ENCODE measurements at regions not wholly inside any gene's neighbourhood (a gene's known extent, or its start where the extent isn't known, plus 50 kb on each side); places are given as distances from the start of the nearest gene placed in this dataset.

- no peak for DNase-seq
- H3K36me3 ChIP-seq = no peaks in the 10 kb centered on the region
- H3K27me3 ChIP-seq (ENCODE audit: insufficient read depth, low read depth, severe bottlenecking) = no peaks in the 10 kb centered on the region
- no peaks in the 10 kb centered on the region for H3K9me3 ChIP-seq (ENCODE audit: severe bottlenecking)
- no peak for TF ChIP-seq CTCF (IDR thresholded peaks at IDR 0.05; ENCODE audit: low read depth, low read length)
- no peak overlapping the region for H3K4me3 ChIP-seq (ENCODE audit: low read depth, low read length)
- no peak overlapping the region for H3K27ac ChIP-seq
Measured at GRCh38 chr1:184825571-184825970, 70.9 kb upstream of the EDEM3 start.

- Histone ChIP-seq H3K4me3 (ENCODE audit: low read depth, low read length) (no peak overlapping the region), H3K27me3 (ENCODE audit: insufficient read depth, low read depth, severe bottlenecking) (no peaks in the 10 kb centered on the region), H3K27ac (no peak overlapping the region), H3K9me3 (ENCODE audit: severe bottlenecking) (no peaks in the 10 kb centered on the region), H3K36me3 (no peaks in the 10 kb centered on the region)
- DNase-seq = no peak
- TF ChIP-seq CTCF (IDR thresholded peaks at IDR 0.05; ENCODE audit: low read depth, low read length) = no peak
Measured at GRCh38 chr1:184824691-184825323, 70.1 kb upstream of the EDEM3 start.

GRCh38 chr1:184823080-184823479, 68.4 kb upstream of the EDEM3 start:
- Histone ChIP-seq H3K36me3 (no peaks in the 10 kb centered on the region), H3K27me3 (ENCODE audit: insufficient read depth, low read depth, severe bottlenecking) (no peaks in the 10 kb centered on the region), H3K27ac (no peak overlapping the region), H3K4me3 (ENCODE audit: low read depth, low read length) (no peak overlapping the region), H3K9me3 (ENCODE audit: severe bottlenecking) (no peaks in the 10 kb centered on the region)
- DNase-seq = peak; percentile 17
- TF ChIP-seq CTCF (IDR thresholded peaks at IDR 0.05; ENCODE audit: low read depth, low read length) = no peak

GRCh38 chr1:184822267-184822666, 67.6 kb upstream of the EDEM3 start:
- TF ChIP-seq CTCF (IDR thresholded peaks at IDR 0.05; ENCODE audit: low read depth, low read length) = no peak
- no peak for DNase-seq
- H3K4me3 ChIP-seq (ENCODE audit: low read depth, low read length) = no peak overlapping the region
- H3K36me3 ChIP-seq = no peaks in the 10 kb centered on the region
- H3K9me3 ChIP-seq (ENCODE audit: severe bottlenecking) = no peaks in the 10 kb centered on the region
- H3K27ac ChIP-seq = no peak overlapping the region
- H3K27me3 ChIP-seq (ENCODE audit: insufficient read depth, low read depth, severe bottlenecking) = no peaks in the 10 kb centered on the region

GRCh38 chr1:184821658-184822057, 67.0 kb upstream of the EDEM3 start:
- Histone ChIP-seq H3K27me3 (ENCODE audit: insufficient read depth, low read depth, severe bottlenecking) (no peaks in the 10 kb centered on the region), H3K27ac (no peak overlapping the region), H3K4me3 (ENCODE audit: low read depth, low read length) (no peak overlapping the region), H3K36me3 (no peaks in the 10 kb centered on the region), H3K9me3 (ENCODE audit: severe bottlenecking) (no peaks in the 10 kb centered on the region)
- TF ChIP-seq CTCF (IDR thresholded peaks at IDR 0.05; ENCODE audit: low read depth, low read length) = no peak
- peak; percentile 29 for DNase-seq

- no peaks in the 10 kb centered on the region for H3K36me3 ChIP-seq
- H3K9me3 ChIP-seq (ENCODE audit: severe bottlenecking) = no peaks in the 10 kb centered on the region
- no peak overlapping the region for H3K27ac ChIP-seq
- no peak for TF ChIP-seq CTCF (IDR thresholded peaks at IDR 0.05; ENCODE audit: low read depth, low read length)
- no peak for DNase-seq
- H3K4me3 ChIP-seq (ENCODE audit: low read depth, low read length) = no peak overlapping the region
- no peaks in the 10 kb centered on the region for H3K27me3 ChIP-seq (ENCODE audit: insufficient read depth, low read depth, severe bottlenecking)
Measured at GRCh38 chr1:184820956-184821355, 66.3 kb upstream of the EDEM3 start.

Measured in WERI-Rb-1 (cell line).